ENCODE measurements at regions not wholly inside any gene's neighbourhood (a gene's known extent, or its start where the extent isn't known, plus 50 kb on each side); places are given as distances from the start of the nearest gene placed in this dataset.

DNA sequence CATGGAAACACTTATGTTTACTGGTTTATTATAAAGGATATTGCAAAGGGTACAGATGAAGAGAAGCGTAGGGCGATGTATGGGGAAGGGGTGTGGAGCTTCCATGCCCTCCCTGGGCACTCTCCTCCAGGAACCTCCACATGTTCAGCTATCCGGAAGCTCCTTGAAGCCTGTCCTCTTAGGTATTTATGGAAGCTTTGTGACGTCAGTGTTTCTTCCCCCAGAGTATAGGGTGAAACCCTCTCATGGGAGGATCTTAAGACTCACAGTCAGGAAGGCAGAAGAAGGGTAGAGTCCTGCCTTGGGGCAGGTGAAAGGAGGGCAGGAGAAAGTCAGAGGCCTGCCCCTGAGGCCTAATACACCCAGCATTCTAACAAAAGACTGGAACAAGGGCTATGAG lies 61.3 kb upstream of the CREB1 start:
- no peak overlapping the region for H3K4me3 ChIP-seq
- peak overlapping the region in 2 of 21 experiments; percentile 11 to 38 for H3K27ac ChIP-seq

- Histone ChIP-seq H3K4me3 (no peak overlapping the region), H3K27ac (no peak overlapping the region)
Measured at GRCh38 chr2:207469451-207469850, 60.3 kb upstream of the CREB1 start.

GRCh38 chr2:207469943-207470729 lies 59.6 kb upstream of the CREB1 start:
- no peak overlapping the region for H3K27ac ChIP-seq

DNA sequence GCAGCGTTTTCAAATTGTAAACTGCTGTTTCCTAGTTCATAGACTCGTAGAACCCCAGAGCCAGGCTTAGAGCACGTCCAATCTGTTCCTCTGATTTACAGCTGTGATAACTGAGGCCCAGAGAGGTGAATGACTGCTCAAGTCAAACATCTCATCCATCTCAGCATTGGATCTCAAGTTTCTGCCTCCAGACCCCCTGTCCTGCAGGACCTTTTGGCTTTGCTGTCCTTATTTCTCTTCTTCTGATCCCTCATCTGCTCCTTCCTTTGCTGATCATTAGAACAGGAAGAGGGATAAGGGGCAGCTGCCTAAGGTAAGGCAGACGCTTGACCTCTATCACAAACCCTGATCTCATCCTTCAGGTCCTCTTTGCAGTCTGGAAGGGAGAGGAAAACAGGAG lies 58.5 kb upstream of the CREB1 start:
- H3K27ac ChIP-seq: no peak overlapping the region

More at GRCh38 chr2:207469943-207470729, 59.6 kb upstream of the CREB1 start:
- no peak overlapping the region for H3K4me3 ChIP-seq

DNA sequence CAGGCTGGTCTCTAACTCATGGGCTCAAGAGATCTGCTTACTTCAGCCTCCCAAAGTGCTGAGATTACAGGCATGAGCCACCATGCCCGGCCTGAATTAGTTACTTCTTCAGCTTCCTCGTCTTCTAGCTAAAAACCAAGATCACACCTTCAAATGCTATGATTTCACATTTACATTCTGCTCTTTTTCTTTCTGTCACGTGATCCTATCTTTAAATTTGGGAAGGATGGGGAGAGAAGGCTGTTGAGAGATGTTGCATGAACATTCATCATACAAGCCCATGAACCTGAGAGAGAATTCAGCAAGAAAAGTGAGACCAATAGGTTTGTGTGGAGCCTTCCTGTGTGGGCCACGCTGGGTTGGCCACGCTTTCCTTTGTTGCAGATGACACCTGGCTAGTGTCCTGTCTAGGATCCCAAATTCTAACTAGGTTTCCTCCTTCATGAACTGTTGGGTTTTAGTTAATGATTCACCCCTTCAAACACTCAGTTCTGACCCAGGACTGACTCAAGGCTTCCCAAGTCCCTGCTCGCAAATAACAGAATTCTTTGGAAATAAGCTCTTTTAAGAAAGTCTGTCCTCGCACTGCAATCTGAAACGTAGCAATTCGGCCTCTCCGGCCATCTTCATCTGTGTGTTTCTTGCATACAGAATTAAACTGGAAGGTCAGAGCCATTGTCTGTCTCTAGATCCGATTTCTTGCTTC lies 57.3 kb upstream of the CREB1 start:
- Histone ChIP-seq H3K4me3 (no peak overlapping the region), H3K27ac (peak overlapping the region in 2 of 21 experiments; percentile 37 to 45)

More for the DNA sequence above, 58.5 kb upstream of the CREB1 start:
- no peak overlapping the region for H3K4me3 ChIP-seq

DNA sequence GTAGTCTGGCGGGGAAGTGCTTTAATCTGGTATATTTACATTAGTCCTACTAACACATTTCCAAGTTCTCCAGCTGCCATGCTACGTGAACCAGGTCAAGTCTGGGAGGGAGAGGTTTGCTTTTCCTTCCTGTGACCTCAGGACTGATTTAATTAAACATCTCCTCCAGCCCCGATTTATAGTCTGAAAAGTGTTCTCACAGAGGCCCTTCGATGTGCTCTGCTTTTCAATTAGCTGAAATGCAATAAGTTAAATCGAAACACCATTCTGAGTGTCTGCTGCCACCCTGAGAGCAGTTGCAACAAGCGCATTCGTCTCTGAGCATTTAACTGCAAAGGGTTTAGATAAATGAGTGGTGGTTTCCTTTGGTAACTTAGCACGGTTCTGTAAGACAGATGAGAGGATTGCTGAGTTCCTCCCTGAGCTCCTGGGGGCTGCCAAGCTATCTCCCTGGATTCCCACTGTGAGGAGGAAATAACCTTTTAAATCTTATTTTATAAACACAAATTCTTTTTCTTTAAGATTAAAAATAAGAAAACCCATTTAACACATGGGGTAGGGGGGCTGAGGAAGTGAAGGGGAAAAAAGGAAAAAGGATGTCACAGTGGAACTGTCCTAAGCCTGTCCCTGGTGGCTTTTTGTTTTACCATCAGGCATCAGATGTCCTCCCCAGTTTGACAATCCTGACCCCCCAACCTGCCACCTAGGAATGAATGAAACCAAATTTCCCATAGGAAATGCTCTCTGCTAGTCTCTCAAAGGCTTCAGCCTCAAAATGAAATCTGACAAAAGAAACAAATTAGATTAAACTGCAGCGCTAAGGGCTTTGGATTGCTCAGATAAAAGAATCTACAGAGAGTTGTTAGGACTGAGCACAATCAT lies 56.5 kb upstream of the CREB1 start:
- no peak overlapping the region for H3K4me3 ChIP-seq
- H3K27ac ChIP-seq: peak overlapping the region in 2 of 21 experiments; percentile 37 to 45

- Histone ChIP-seq H3K27ac (no peak overlapping the region), H3K4me3 (no peak overlapping the region)
Measured at GRCh38 chr2:207473931-207474235, 55.9 kb upstream of the CREB1 start.

GRCh38 chr2:207474863-207475485 lies 54.8 kb upstream of the CREB1 start:
- Histone ChIP-seq H3K27ac (no peak overlapping the region), H3K4me3 (no peak overlapping the region)

DNA sequence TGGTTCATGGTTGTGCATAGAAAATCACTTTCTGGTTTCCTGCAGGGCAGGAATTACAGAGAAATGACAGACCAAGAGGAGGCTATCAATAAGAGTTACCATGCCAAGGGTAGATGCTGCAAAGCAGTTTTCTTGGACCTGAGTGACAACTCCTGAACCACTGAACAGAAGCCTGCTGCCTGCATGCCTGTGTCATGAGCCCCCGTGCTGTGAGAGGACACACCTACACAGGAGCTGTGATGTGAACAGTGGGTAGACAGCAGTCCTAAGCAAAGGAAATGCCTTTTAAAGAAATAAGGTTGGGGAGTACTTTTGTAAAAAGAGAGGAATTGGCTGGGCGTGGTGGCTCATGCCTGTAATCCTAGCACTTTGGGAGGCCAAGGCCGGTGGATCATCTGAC lies 54.2 kb upstream of the CREB1 start:
- Histone ChIP-seq H3K4me3 (no peak overlapping the region), H3K27ac (no peak overlapping the region)

- H3K27ac ChIP-seq: no peak overlapping the region
- H3K4me3 ChIP-seq: no peak overlapping the region
Measured at GRCh38 chr2:207477896-207478295, 51.9 kb upstream of the CREB1 start.

GRCh38 chr2:207478572-207478971 lies 51.2 kb upstream of the CREB1 start:
- Histone ChIP-seq H3K27ac (no peak overlapping the region), H3K4me3 (no peak overlapping the region)

DNA sequence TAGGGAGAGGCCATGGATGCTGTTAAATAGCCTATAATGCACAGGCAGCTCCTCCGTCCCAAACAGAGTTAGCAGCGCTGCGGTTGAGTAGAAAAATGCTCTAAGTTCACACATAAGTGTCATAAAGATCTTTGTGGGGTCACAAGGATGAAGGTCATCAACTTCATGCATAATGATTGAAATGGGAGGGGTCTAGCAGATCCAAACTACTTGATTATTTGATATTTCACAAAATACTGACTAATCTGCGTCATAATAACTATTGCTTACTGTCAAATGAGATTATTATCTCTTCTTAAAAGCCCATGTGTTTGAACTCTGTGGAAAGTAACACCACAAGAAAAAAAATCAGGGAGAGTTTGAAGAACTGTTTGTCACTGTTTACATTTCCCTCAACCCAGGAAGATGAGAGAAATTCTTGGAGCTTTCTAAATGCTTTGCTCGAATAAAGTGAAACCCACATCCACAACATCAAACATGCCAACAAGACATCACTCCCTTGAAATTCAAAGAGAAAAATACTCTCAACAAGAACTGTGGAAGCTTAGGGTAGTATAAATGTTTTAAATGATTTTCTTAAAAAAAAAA lies 50.5 kb upstream of the CREB1 start:
- no peak overlapping the region for H3K27ac ChIP-seq
- H3K4me3 ChIP-seq: no peak overlapping the region

Measured in skin epidermis (tissue), 12 donors.